HCT116 (cell line): ENCODE measurements at regions not wholly inside any gene's neighbourhood (a gene's known extent, or its start where the extent isn't known, plus 50 kb on each side); places are given as distances from the start of the nearest gene placed in this dataset.
"Not testable (repeated sequence)": the region's sequence is repeated elsewhere in the genome, so short reads cannot be mapped to it uniquely, and the experiment has no call there.

ENCODE experiments used
- ATAC-seq: fragments of 200-7000 bp; cut with Tn5 transposase; 2 replicates; pipeline ENCODE4 v1.9.1; 2020; ENCODE audit warnings: mild to moderate bottlenecking, moderate library complexity
- BruUV-seq: library from RNA; stranded (reverse); fragments of 400-500 nt; replicated peaks from 2 replicates; lab custom pipeline; 2021; lab: Mats Ljungman, UMichigan
- CTCF ChIA-PET: fragments of 300-600 bp; sonication (Branson Sonifier 250); formaldehyde crosslinking; loops from one replicate; lab custom pipeline; 2021; ENCODE audit warnings: antibody characterized with exemption; lab: Charles Lee
- POLR2A ChIA-PET: fragments of 300-600, 350-600 bp; sonication (Branson Sonifier 250); formaldehyde crosslinking; loops from one replicate; lab custom pipeline; 2021; ENCODE audit warnings: antibody characterized with exemption; lab: Charles Lee
- RAD21 ChIA-PET, 2 experiments: fragments of 300-600 bp; sonication (Branson Sonifier 250); formaldehyde crosslinking; loops; one replicate each; lab custom pipeline; 2023; ENCODE audit warnings: low total read pairs in 2 of 2; ENCODE audit not compliant: uncharacterized antibody in 2 of 2, unreplicated experiment in 2 of 2, low non-redundant PET in 1 of 2; lab: Charles Lee
- DNase-seq: peaks from one replicate; pipeline ENCODE4 v3.0.0-alpha.2; 2010; ENCODE audit warnings: low read depth, low spot score
- H2AFZ ChIP-seq: fragments of 200-600 bp; shearing (Covaris generic), sonication (generic); 2 replicates; pipeline ENCODE4 v1.6.1; 2017; ENCODE audit warnings: low read depth, mixed run types, mixed read lengths, antibody characterized with exemption, low read length; ENCODE audit not compliant: poor library complexity, severe bottlenecking
- H3K27ac ChIP-seq: 2 replicates; pipeline ENCODE4 v1.5.1; 2012; ENCODE audit warnings: low read depth, low read length
- H3K27me3 ChIP-seq: fragments of 200-600 bp; sonication (generic); 2 replicates; pipeline ENCODE4 v1.6.1; 2016; ENCODE audit warnings: mixed run types, low read length, mixed read lengths; ENCODE audit not compliant: insufficient read depth
- H3K36me3 ChIP-seq, 2 experiments: fragments of 200-500 bp in 1 of 2; fragments of 200-600 bp in 1 of 2; sonication (Bioruptor generic) in 1 of 2; sonication (generic) in 1 of 2; 2 replicates each; pipeline versions ENCODE4 v1.5.1 to v1.6.1; 2014 to 2016; ENCODE audit warnings: low read length in 2 of 2, inconsistent platforms in 1 of 2, mixed read lengths in 1 of 2, mixed run types in 1 of 2; ENCODE audit not compliant: insufficient read depth in 2 of 2, control insufficient read depth in 1 of 2
- H3K4me1 ChIP-seq, 2 experiments: fragments of 200-600 bp in 1 of 2; sonication (generic) in 1 of 2; 2 replicates each; pipeline versions ENCODE4 v1.5.1 to v1.6.1; 2012 to 2017; ENCODE audit warnings: low read length in 2 of 2, inconsistent platforms in 1 of 2, mild to moderate bottlenecking in 1 of 2, mixed read lengths in 1 of 2, mixed run types in 1 of 2, moderate library complexity in 1 of 2; ENCODE audit not compliant: insufficient read depth in 2 of 2, control insufficient read depth in 1 of 2
- H3K4me2 ChIP-seq: fragments of 200-600 bp; sonication (generic); 2 replicates; pipeline ENCODE4 v1.6.1; 2017; ENCODE audit warnings: mixed run types, low read length, mixed read lengths
- H3K4me3 ChIP-seq, 2 experiments: fragments of 200-600 bp in 1 of 2; sonication (generic) in 1 of 2; replicated peaks in 1 of 2; 2 replicates each; pipeline ENCODE4 v1.5.1; 2011 to 2016; ENCODE audit warnings: low read length in 2 of 2, control low read depth in 1 of 2, low read depth in 1 of 2, mild to moderate bottlenecking in 1 of 2, mixed read lengths in 1 of 2, mixed run types in 1 of 2
- H3K79me2 ChIP-seq: fragments of 200-600 bp; sonication (generic); 2 replicates; pipeline ENCODE4 v1.6.1; 2017; ENCODE audit warnings: mild to moderate bottlenecking, mixed run types, low read length, moderate library complexity, mixed read lengths; ENCODE audit not compliant: insufficient read depth
- H3K9ac ChIP-seq: fragments of 200-600 bp; sonication (generic); 2 replicates; pipeline ENCODE4 v1.6.1; 2016; ENCODE audit warnings: low read length, mixed read lengths
- H3K9me2 ChIP-seq: fragments of 200-600 bp; sonication (generic), shearing (Covaris generic); 2 replicates; pipeline ENCODE4 v1.6.1; 2017; ENCODE audit warnings: mixed run types, mild to moderate bottlenecking, moderate library complexity; ENCODE audit not compliant: insufficient read depth
- H3K9me3 ChIP-seq, 2 experiments: fragments of 200-500 bp in 1 of 2; fragments of 200-600 bp in 1 of 2; sonication (Bioruptor generic) in 1 of 2; sonication (generic) in 1 of 2; 2 replicates each; pipeline ENCODE4 v1.6.1; 2014 to 2017; ENCODE audit warnings: low read length in 2 of 2, mixed read lengths in 2 of 2, inconsistent platforms in 1 of 2, low read depth in 1 of 2, mild to moderate bottlenecking in 1 of 2, mixed run types in 1 of 2, moderate library complexity in 1 of 2; ENCODE audit not compliant: control insufficient read depth in 1 of 2, insufficient read depth in 1 of 2
- H4K20me1 ChIP-seq: fragments of 200-600 bp; sonication (generic), shearing (Covaris generic); 2 replicates; pipeline ENCODE4 v1.6.1; 2017; ENCODE audit warnings: mixed run types, mild to moderate bottlenecking, moderate library complexity; ENCODE audit not compliant: insufficient read depth
- CBX3 ChIP-seq: IDR thresholded peaks from 2 replicates; pipeline ENCODE4 v1.6.1; 2012; ENCODE audit warnings: low read depth
- ZBTB33 ChIP-seq: IDR thresholded peaks from 2 replicates; pipeline ENCODE4 v1.6.1; 2011; ENCODE audit warnings: mild to moderate bottlenecking, low read length, moderate library complexity; ENCODE audit not compliant: insufficient replicate concordance; ENCODE audit errors: extremely low read depth
- intact Hi-C: fragments of 100-400 bp; cut with micrococcal nuclease; formaldehyde crosslinking; loops from 2 replicates; pipeline ENCODE4 v1.10.0; 2022

GRCh38 chr2:201542291-201542690 is 90.8 kb downstream of the STRADB start:
- intact Hi-C loops = no loop called here
- no peak for TF ChIP-seq CBX3
- TF ChIP-seq ZBTB33 = no peak
- ATAC-seq = no peak
- ChIA-PET RAD21 (no interaction called here), CTCF (no interaction called here), POLR2A (no interaction called here)
- Histone ChIP-seq H2AFZ (no peak overlapping the region), H3K9ac (no peak overlapping the region), H3K36me3 (no peaks in the 10 kb centered on the region), H3K4me1 (no peaks in the 10 kb centered on the region), H3K79me2 (no peaks in the 10 kb centered on the region), H3K27me3 (no peaks in the 10 kb centered on the region), H3K9me3 (no peaks in the 10 kb centered on the region), H3K9me2 (no peaks in the 10 kb centered on the region), H3K4me3 (no peak overlapping the region), H3K27ac (no peak overlapping the region), H4K20me1 (no peaks in the 10 kb centered on the region), H3K4me2 (no peak overlapping the region)
- BruUV-seq = no TSS peak
- no peak for DNase-seq

GRCh38 chr2:201539271-201539670 is 87.7 kb downstream of the STRADB start:
- H3K4me2 ChIP-seq, H3K9ac ChIP-seq, intact Hi-C loops, H3K9me2 ChIP-seq, BruUV-seq, H3K27ac ChIP-seq, H3K27me3 ChIP-seq, H2AFZ ChIP-seq, ATAC-seq, H3K4me3 ChIP-seq, H3K36me3 ChIP-seq, H4K20me1 ChIP-seq, H3K4me1 ChIP-seq, H3K9me3 ChIP-seq, DNase-seq, RAD21 ChIA-PET, H3K79me2 ChIP-seq, POLR2A ChIA-PET: not testable (repeated sequence)
- CTCF ChIA-PET = interaction anchor here (1.7 kb wide), 1 partner anchor 307 kb away, joined by 5 read pairs; no protein-coding TSS in a partner anchor
